ENCODE measurements at regions not wholly inside any gene's neighbourhood (a gene's known extent, or its start where the extent isn't known, plus 50 kb on each side); places are given as distances from the start of the nearest gene placed in this dataset.
"Not testable (repeated sequence)": the region's sequence is repeated elsewhere in the genome, so short reads cannot be mapped to it uniquely, and the experiment has no call there.

DNA sequence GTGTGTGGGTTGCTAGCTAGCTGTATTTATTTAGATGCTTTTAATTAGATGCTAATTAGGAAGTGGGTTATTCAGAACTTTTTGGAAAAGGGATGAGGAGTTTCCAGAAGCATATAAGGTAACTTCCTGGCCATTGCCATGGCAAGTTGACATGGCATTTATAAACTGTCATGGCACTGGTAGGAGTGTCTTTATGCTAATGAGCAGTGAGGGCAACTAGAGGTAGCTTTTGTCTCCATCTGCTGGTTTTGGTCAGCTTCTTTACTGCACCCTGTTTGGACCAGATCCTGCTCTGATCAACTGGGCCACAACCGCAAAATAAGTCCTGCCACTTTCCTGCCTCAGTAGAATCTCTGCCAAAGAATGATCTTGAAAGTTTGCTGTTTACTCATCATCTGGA is 105.5 kb downstream of the PPIAL4A start:
- not testable (repeated sequence) for H2AFZ ChIP-seq (ENCODE audit: low read depth, low read length); H3K4me1 ChIP-seq (ENCODE audit: control insufficient read depth, insufficient read depth, low read depth, low read length); H2AK5ac ChIP-seq (ENCODE audit: low read length, severe bottlenecking); H3K79me1 ChIP-seq (replicated peaks; ENCODE audit: low read length, poor library complexity, severe bottlenecking); H4K8ac ChIP-seq (ENCODE audit: low read length); H2BK12ac ChIP-seq (ENCODE audit: low read length in 2 of 2); H4K91ac ChIP-seq (ENCODE audit: low read length); H3K4me3 ChIP-seq (ENCODE audit: insufficient read depth in 1 of 2, low read depth in 1 of 2, low read length in 2 of 2); H3K23ac ChIP-seq (ENCODE audit: low read length in 2 of 2); H3K4ac ChIP-seq (ENCODE audit: low read depth in 1 of 2, low read length in 2 of 2); DNase-seq; H3K9me3 ChIP-seq (ENCODE audit: control insufficient read depth, low read length); H2BK5ac ChIP-seq (ENCODE audit: low read depth, low read length, poor library complexity, severe bottlenecking); H3K14ac ChIP-seq (ENCODE audit: low read length in 2 of 2); H3K9ac ChIP-seq (ENCODE audit: low read length); H2BK120ac ChIP-seq (ENCODE audit: low read depth, low read length); H3K27me3 ChIP-seq (ENCODE audit: control insufficient read depth in 1 of 2, insufficient read depth in 1 of 2, low read length in 2 of 2); H2BK15ac ChIP-seq (ENCODE audit: low read depth, poor library complexity, severe bottlenecking); H3K18ac ChIP-seq (ENCODE audit: low read depth in 1 of 2, low read length in 2 of 2); H3K36me3 ChIP-seq (ENCODE audit: control insufficient read depth in 1 of 2, insufficient read depth in 2 of 2, low read depth in 1 of 2, low read length in 2 of 2); H3K27ac ChIP-seq (ENCODE audit: low read length, poor library complexity, severe bottlenecking); H3K4me2 ChIP-seq (ENCODE audit: low read length, poor library complexity, severe bottlenecking)
- no CpG with 5 or more reads among the region's 1 CpG for WGBS

DNA sequence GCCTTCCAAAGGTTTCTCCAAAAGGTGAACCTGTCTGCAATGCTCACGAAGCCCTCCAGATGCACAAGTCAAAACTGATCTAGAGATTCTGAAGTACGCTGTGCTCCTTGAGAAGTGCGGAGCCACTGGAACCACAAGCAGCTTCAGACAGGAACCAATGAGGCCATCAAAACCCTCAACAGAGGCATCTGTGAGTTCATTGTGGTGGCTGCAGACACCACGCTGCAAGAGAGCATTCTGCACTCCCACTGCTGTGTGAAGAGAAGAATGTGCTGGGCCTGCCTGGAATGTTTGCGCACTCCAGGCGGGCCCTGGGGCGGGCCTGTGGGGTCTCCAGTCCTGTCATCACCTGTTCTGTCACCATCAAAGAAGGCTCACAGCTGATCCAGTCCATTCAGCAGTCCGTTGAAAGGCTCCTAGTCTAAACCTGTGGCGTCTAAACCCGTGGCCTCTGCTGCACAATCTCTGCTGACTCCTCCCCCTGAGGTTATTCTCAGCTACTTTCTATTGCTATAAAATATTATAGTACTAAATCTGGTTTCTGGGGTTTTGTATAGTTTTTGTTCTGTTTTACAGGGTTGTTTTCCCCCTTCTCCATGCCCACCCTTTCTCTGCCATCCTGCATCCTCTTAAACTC is 111.6 kb downstream of the PPIAL4A start:
- not testable (repeated sequence) for H3K79me1 ChIP-seq (replicated peaks; ENCODE audit: low read length, poor library complexity, severe bottlenecking); H2BK15ac ChIP-seq (ENCODE audit: low read depth, poor library complexity, severe bottlenecking); DNase-seq; H4K91ac ChIP-seq (ENCODE audit: low read length); H3K9ac ChIP-seq (ENCODE audit: low read length); H3K36me3 ChIP-seq (ENCODE audit: control insufficient read depth in 1 of 2, insufficient read depth in 2 of 2, low read depth in 1 of 2, low read length in 2 of 2); H2BK120ac ChIP-seq (ENCODE audit: low read depth, low read length); H3K4ac ChIP-seq (ENCODE audit: low read depth in 1 of 2, low read length in 2 of 2); H3K14ac ChIP-seq (ENCODE audit: low read length in 2 of 2); H2BK12ac ChIP-seq (ENCODE audit: low read length in 2 of 2); H4K8ac ChIP-seq (ENCODE audit: low read length); H3K4me2 ChIP-seq (ENCODE audit: low read length, poor library complexity, severe bottlenecking); H2BK5ac ChIP-seq (ENCODE audit: low read depth, low read length, poor library complexity, severe bottlenecking); H2AK5ac ChIP-seq (ENCODE audit: low read length, severe bottlenecking); H3K9me3 ChIP-seq (ENCODE audit: control insufficient read depth, low read length); H3K27ac ChIP-seq (ENCODE audit: low read length, poor library complexity, severe bottlenecking); H3K18ac ChIP-seq (ENCODE audit: low read depth in 1 of 2, low read length in 2 of 2); H3K4me1 ChIP-seq (ENCODE audit: control insufficient read depth, insufficient read depth, low read depth, low read length); H3K4me3 ChIP-seq (ENCODE audit: insufficient read depth in 1 of 2, low read depth in 1 of 2, low read length in 2 of 2); H2AFZ ChIP-seq (ENCODE audit: low read depth, low read length); H3K23ac ChIP-seq (ENCODE audit: low read length in 2 of 2); H3K27me3 ChIP-seq (ENCODE audit: control insufficient read depth in 1 of 2, insufficient read depth in 1 of 2, low read length in 2 of 2)
- no CpG with 5 or more reads among the region's 10 CpGs for WGBS

DNA sequence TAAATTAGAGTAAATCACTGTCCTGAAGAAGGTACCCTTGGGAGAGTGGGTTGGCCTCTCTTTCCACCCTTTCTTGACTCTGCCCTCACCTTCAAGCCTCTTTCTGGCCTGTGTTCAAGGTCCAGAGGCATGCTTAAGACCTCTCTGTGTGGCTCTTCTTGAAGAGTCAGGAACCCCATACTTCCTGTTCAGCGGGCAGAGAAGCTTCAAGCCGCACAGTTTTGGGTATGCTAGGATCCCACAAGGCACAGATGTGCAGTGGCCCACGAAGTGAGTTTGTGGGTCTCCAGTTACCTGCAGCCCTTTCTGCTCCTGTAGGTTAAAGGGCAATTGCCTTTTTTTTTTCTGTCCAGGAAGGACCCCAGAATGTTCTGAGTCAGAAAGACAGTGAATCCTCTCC is 113.7 kb downstream of the PPIAL4A start:
- H3K79me1 ChIP-seq (replicated peaks; ENCODE audit: low read length, poor library complexity, severe bottlenecking); H2BK120ac ChIP-seq (ENCODE audit: low read depth, low read length); H3K36me3 ChIP-seq (ENCODE audit: control insufficient read depth in 1 of 2, insufficient read depth in 2 of 2, low read depth in 1 of 2, low read length in 2 of 2); H3K4me1 ChIP-seq (ENCODE audit: control insufficient read depth, insufficient read depth, low read depth, low read length); H3K4me3 ChIP-seq (ENCODE audit: insufficient read depth in 1 of 2, low read depth in 1 of 2, low read length in 2 of 2); H4K8ac ChIP-seq (ENCODE audit: low read length); H3K27me3 ChIP-seq (ENCODE audit: control insufficient read depth in 1 of 2, insufficient read depth in 1 of 2, low read length in 2 of 2); H3K23ac ChIP-seq (ENCODE audit: low read length in 2 of 2); H3K14ac ChIP-seq (ENCODE audit: low read length in 2 of 2); H3K4ac ChIP-seq (ENCODE audit: low read depth in 1 of 2, low read length in 2 of 2); H3K9me3 ChIP-seq (ENCODE audit: control insufficient read depth, low read length); H4K91ac ChIP-seq (ENCODE audit: low read length); DNase-seq; H3K4me2 ChIP-seq (ENCODE audit: low read length, poor library complexity, severe bottlenecking); H2BK5ac ChIP-seq (ENCODE audit: low read depth, low read length, poor library complexity, severe bottlenecking); H3K18ac ChIP-seq (ENCODE audit: low read depth in 1 of 2, low read length in 2 of 2); H3K9ac ChIP-seq (ENCODE audit: low read length); H3K27ac ChIP-seq (ENCODE audit: low read length, poor library complexity, severe bottlenecking); H2AK5ac ChIP-seq (ENCODE audit: low read length, severe bottlenecking); H2BK12ac ChIP-seq (ENCODE audit: low read length in 2 of 2); H2AFZ ChIP-seq (ENCODE audit: low read depth, low read length); H2BK15ac ChIP-seq (ENCODE audit: low read depth, poor library complexity, severe bottlenecking): not testable (repeated sequence)
- no CpG with 5 or more reads among the region's 3 CpGs for WGBS

DNA sequence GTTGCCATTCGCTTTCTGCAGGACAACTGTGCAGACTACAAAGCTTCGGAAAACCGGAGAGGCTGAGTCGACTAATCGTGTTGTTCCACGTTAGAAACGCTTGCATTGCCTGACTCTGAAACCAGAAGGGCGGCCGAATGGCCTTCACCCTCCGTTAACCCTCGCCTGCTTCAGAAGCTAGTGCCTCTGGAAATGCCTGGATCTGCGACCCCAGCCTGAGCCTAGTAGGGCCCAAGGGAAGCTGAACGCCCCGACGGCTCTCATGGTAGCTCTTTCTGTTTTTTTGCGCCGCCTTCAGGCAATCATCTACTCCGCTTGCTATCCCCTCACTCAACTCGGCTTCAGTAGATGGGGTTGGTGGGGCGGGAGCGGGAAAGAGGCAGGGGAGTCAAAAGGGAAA is 117.3 kb downstream of the PPIAL4A start:
- H4K8ac ChIP-seq (ENCODE audit: low read length) = not testable (repeated sequence)

More for the DNA sequence above, 117.3 kb downstream of the PPIAL4A start:
- H3K23ac ChIP-seq (ENCODE audit: low read length in 2 of 2); H2BK12ac ChIP-seq (ENCODE audit: low read length in 2 of 2); H3K79me1 ChIP-seq (replicated peaks; ENCODE audit: low read length, poor library complexity, severe bottlenecking); H3K9ac ChIP-seq (ENCODE audit: low read length); H3K4ac ChIP-seq (ENCODE audit: low read depth in 1 of 2, low read length in 2 of 2); H3K14ac ChIP-seq (ENCODE audit: low read length in 2 of 2); H2BK5ac ChIP-seq (ENCODE audit: low read depth, low read length, poor library complexity, severe bottlenecking); H3K9me3 ChIP-seq (ENCODE audit: control insufficient read depth, low read length); DNase-seq; H4K91ac ChIP-seq (ENCODE audit: low read length); H3K4me2 ChIP-seq (ENCODE audit: low read length, poor library complexity, severe bottlenecking); H3K18ac ChIP-seq (ENCODE audit: low read depth in 1 of 2, low read length in 2 of 2); H2AK5ac ChIP-seq (ENCODE audit: low read length, severe bottlenecking); H2BK120ac ChIP-seq (ENCODE audit: low read depth, low read length); H3K36me3 ChIP-seq (ENCODE audit: control insufficient read depth in 1 of 2, insufficient read depth in 2 of 2, low read depth in 1 of 2, low read length in 2 of 2); H2AFZ ChIP-seq (ENCODE audit: low read depth, low read length); H2BK15ac ChIP-seq (ENCODE audit: low read depth, poor library complexity, severe bottlenecking); H3K27ac ChIP-seq (ENCODE audit: low read length, poor library complexity, severe bottlenecking); H3K4me1 ChIP-seq (ENCODE audit: control insufficient read depth, insufficient read depth, low read depth, low read length); H3K4me3 ChIP-seq (ENCODE audit: insufficient read depth in 1 of 2, low read depth in 1 of 2, low read length in 2 of 2): not testable (repeated sequence)
- peaks cover 10 to 11% of the 10 kb centered on the region in 2 experiments for H3K27me3 ChIP-seq (ENCODE audit: control insufficient read depth in 1 of 2, insufficient read depth in 1 of 2, low read length in 2 of 2)
- 32% methylated on average over 12 of the region's 21 CpGs for WGBS

Measured in mesenchymal stem cell (in vitro differentiated cells and primary cell).